ENCODE measurements at regions not wholly inside any gene's neighbourhood (a gene's known extent, or its start where the extent isn't known, plus 50 kb on each side); places are given as distances from the start of the nearest gene placed in this dataset.

DNA sequence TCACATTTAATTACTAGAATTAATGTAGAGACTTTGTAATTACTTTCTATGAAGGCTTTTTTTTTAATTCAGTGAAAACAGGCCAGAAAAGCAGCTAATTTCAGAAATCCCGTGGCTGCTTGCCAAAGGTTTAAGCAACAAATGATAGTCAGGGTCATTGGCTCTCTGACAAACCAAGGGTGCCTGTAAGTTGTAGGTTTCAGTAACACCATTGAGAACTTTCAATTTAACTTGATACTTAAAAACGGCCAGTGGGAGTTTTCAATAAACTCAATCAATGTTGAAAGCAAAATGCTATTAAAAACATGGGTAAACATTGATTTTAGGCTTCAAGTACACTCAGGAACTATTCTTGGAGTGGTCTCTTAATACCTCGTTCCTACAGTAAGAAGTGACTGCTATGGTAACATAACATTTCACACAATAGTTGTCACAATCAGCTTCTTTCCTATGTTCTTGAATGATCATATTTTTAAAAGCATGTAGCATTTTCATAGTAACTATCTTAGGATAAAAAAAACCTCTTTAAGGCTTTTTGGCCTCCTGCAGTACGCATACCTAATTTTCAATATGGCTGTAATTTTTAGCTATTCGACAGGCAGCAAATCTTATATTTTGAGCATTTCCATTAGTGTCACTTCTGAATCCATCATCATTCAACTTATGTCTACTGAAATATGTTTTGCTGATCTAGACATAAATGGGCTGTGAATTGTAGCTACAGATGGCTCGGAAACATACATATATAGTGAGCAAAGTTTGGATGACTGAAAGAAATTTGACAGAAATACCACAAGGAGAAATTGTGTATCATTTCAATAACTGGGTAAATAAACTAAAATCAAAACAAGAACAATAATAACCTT lies 592.1 kb upstream of the GBE1 start:
- no peak for ATAC-seq
- no peak overlapping the region for H3K4me2 ChIP-seq
- H3K4me3 ChIP-seq: no peak overlapping the region
- ChIA-PET CTCF (interaction anchor here (1.1 kb wide), 1 partner anchor 11 kb away, joined by 3 read pairs; no protein-coding TSS in a partner anchor), POLR2A (no interaction called here)
- no peaks in the 10 kb centered on the region for H3K4me1 ChIP-seq
- FAIRE-seq: no peak
- no peak for DNase-seq (ENCODE audit: low read depth in 1 of 2, low spot score in 1 of 2)
- 23% methylated on average over 6 of the region's 6 CpGs for WGBS (ENCODE audit: missing lambda C conversion rate)
- H3K27ac ChIP-seq: no peak overlapping the region
- H3K9me3 ChIP-seq: no peaks in the 10 kb centered on the region; the same call in 2 of the 3 replicates
- TF ChIP-seq, protein P1, sequence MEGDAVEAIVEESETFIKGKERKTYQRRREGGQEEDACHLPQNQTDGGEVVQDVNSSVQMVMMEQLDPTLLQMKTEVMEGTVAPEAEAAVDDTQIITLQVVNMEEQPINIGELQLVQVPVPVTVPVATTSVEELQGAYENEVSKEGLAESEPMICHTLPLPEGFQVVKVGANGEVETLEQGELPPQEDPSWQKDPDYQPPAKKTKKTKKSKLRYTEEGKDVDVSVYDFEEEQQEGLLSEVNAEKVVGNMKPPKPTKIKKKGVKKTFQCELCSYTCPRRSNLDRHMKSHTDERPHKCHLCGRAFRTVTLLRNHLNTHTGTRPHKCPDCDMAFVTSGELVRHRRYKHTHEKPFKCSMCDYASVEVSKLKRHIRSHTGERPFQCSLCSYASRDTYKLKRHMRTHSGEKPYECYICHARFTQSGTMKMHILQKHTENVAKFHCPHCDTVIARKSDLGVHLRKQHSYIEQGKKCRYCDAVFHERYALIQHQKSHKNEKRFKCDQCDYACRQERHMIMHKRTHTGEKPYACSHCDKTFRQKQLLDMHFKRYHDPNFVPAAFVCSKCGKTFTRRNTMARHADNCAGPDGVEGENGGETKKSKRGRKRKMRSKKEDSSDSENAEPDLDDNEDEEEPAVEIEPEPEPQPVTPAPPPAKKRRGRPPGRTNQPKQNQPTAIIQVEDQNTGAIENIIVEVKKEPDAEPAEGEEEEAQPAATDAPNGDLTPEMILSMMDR (IDR thresholded peaks at IDR 0.05): no peak
- no peak for TF ChIP-seq MAZ (IDR thresholded peaks at IDR 0.05; ENCODE audit: borderline replicate concordance, low read depth, low read length)
- TF ChIP-seq HOXA7 (CRISPR knock-in tag; IDR thresholded peaks at IDR 0.05): no peak
- TF ChIP-seq MAFK (IDR thresholded peaks at IDR 0.05; ENCODE audit: partially characterized antibody): peak; percentile 25

- CTCF ChIA-PET: no interaction called here
- 4% methylated on average over 1 of the region's 1 CpG for WGBS (ENCODE audit: missing lambda C conversion rate)
- TF ChIP-seq JUN (IDR thresholded peaks at IDR 0.05) (no peak), SMC3 (IDR thresholded peaks at IDR 0.05) (no peak), EHF (CRISPR knock-in tag; IDR thresholded peaks at IDR 0.05) (no peak), ESRRA (IDR thresholded peaks at IDR 0.05; ENCODE audit: borderline replicate concordance, low read length) (no peak), TFCP2L1 (CRISPR knock-in tag; IDR thresholded peaks at IDR 0.05) (no peak), SREBF2 (IDR thresholded peaks at IDR 0.05) (no peak), NPAS2 (CRISPR knock-in tag; IDR thresholded peaks at IDR 0.05; ENCODE audit: borderline replicate concordance) (no peak), RFX5 (IDR thresholded peaks at IDR 0.05) (no peak), HOXB5 (CRISPR knock-in tag; IDR thresholded peaks at IDR 0.05) (no peak), ATOH8 (CRISPR knock-in tag; IDR thresholded peaks at IDR 0.05; ENCODE audit: low read depth) (no peak), RNF2 (IDR thresholded peaks at IDR 0.05; ENCODE audit: borderline replicate concordance, low read depth) (no peak), PHF8 (IDR thresholded peaks at IDR 0.05; ENCODE audit: borderline replicate concordance, low read depth) (no peak), CEBPB (IDR thresholded peaks at IDR 0.05) (no peak), RARB (CRISPR knock-in tag; IDR thresholded peaks at IDR 0.05) (no peak), POLR2A (IDR thresholded peaks at IDR 0.05; ENCODE audit: low read length) (no peak), MAFK (IDR thresholded peaks at IDR 0.05; ENCODE audit: partially characterized antibody) (no peak), JUNB (IDR thresholded peaks at IDR 0.05) (no peak), MAZ (IDR thresholded peaks at IDR 0.05; ENCODE audit: borderline replicate concordance, low read depth, low read length) (no peak)
- TF ChIP-seq, protein P2, sequence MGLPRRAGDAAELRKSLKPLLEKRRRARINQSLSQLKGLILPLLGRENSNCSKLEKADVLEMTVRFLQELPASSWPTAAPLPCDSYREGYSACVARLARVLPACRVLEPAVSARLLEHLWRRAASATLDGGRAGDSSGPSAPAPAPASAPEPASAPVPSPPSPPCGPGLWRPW (IDR thresholded peaks at IDR 0.05): no peak
- ATAC-seq: no peak
- POLR2A ChIA-PET: no interaction called here
- DNase-seq (ENCODE audit: low read depth in 1 of 2, low spot score in 1 of 2): no peak
- Histone ChIP-seq H3K4me2 (no peak overlapping the region), H3K4me3 (no peak overlapping the region), H3K4me1 (no peaks in the 10 kb centered on the region), H3K9me3 (no peaks in the 10 kb centered on the region), H3K27ac (no peak overlapping the region)
- no peak for FAIRE-seq
These were observed 586.1 kb upstream of the GBE1 start for GRCh38 chr3:82347585-82347984.

- no peak overlapping the region for H3K4me3 ChIP-seq
- WGBS (ENCODE audit: missing lambda C conversion rate): 16% methylated on average over 3 of the region's 3 CpGs
These were observed 581.1 kb upstream of the GBE1 start for GRCh38 chr3:82342521-82342920.

More at GRCh38 chr3:82342521-82342920, 581.1 kb upstream of the GBE1 start:
- POLR2A ChIA-PET: no interaction called here
- no peak for ATAC-seq
- no peak for DNase-seq (ENCODE audit: low read depth in 1 of 2, low spot score in 1 of 2)
- no peak for FAIRE-seq
- TF ChIP-seq NPAS2 (CRISPR knock-in tag; IDR thresholded peaks at IDR 0.05; ENCODE audit: borderline replicate concordance) (no peak), TP53 (CRISPR knock-in tag; IDR thresholded peaks at IDR 0.05) (no peak), RNF2 (IDR thresholded peaks at IDR 0.05; ENCODE audit: borderline replicate concordance, low read depth) (no peak)
- TF ChIP-seq, protein P3, sequence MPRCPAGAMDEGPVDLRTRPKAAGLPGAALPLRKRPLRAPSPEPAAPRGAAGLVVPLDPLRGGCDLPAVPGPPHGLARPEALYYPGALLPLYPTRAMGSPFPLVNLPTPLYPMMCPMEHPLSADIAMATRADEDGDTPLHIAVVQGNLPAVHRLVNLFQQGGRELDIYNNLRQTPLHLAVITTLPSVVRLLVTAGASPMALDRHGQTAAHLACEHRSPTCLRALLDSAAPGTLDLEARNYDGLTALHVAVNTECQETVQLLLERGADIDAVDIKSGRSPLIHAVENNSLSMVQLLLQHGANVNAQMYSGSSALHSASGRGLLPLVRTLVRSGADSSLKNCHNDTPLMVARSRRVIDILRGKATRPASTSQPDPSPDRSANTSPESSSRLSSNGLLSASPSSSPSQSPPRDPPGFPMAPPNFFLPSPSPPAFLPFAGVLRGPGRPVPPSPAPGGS (IDR thresholded peaks at IDR 0.05): no peak
- CTCF ChIA-PET: interaction anchor here (0.9 kb wide), 1 partner anchor 11 kb away, joined by 3 read pairs; no protein-coding TSS in a partner anchor
- Histone ChIP-seq H3K9me3 (no peaks in the 10 kb centered on the region), H3K4me2 (no peak overlapping the region), H3K27ac (no peak overlapping the region), H3K4me1 (no peaks in the 10 kb centered on the region)
